ENCODE measurements at regions not wholly inside any gene's neighbourhood (a gene's known extent, or its start where the extent isn't known, plus 50 kb on each side); places are given as distances from the start of the nearest gene placed in this dataset.

DNA sequence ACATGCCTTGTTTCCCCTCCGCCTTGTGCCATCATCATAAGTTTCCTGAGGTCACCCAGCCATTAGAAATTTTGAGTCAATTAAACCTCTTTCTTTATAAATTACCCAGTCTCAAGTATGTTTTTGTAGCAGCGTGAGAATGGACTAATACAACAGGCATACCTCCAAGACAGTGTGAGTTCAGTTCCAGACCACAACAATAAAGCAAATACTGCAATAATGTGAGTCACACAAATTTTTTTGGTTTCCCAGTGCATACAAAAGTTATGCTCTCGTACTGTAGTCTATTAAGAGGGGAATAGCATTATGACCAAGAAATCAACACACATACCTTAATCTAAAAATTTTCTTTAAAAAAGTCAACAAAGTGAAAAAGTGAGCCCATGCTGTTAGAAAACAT lies 217.2 kb downstream of the NR4A2 start:
- H4K5ac ChIP-seq (ENCODE audit: insufficient read length, low read depth, low read length): no peak overlapping the region
- H3K27ac Mint-ChIP-seq: peak overlapping the region in 1 of 3 experiments; percentile 19; a peak in 1 of 7 replicates
- no peak overlapping the region for H2AFZ ChIP-seq (ENCODE audit: low read length)
- peaks cover 0 to 2% of the 10 kb centered on the region in 2 experiments; a peak in 1 of 4 replicates for H3K4me1 Mint-ChIP-seq
- H2BK120ac ChIP-seq (ENCODE audit: low read depth, low read length, poor library complexity, severe bottlenecking): no peak overlapping the region
- no peak overlapping the region for H3K4ac ChIP-seq (ENCODE audit: low read depth, low read length)
- no peaks in the 10 kb centered on the region for H3K27me3 ChIP-seq (ENCODE audit: insufficient read depth, low read length)
- H3T11ph ChIP-seq (ENCODE audit: low read length): no peak overlapping the region
- H4K20me1 ChIP-seq (ENCODE audit: control insufficient read depth, insufficient read depth, insufficient read length): no peaks in the 10 kb centered on the region
- no peak overlapping the region for H2BK12ac ChIP-seq (ENCODE audit: insufficient read length, low read depth, low read length)
- H3K9me3 Mint-ChIP-seq: peaks cover 4% of the 10 kb centered on the region in 2 experiments; a peak in 2 of 5 replicates
- H2BK15ac ChIP-seq (ENCODE audit: low read depth, low read length): no peak overlapping the region
- H3K9me3 ChIP-seq (ENCODE audit: control insufficient read depth, low read depth, low read length): no peaks in the 10 kb centered on the region
- no peak overlapping the region for H3K27ac ChIP-seq (ENCODE audit: insufficient read length, low read depth, low read length)
- no peak overlapping the region for H3K4me3 Mint-ChIP-seq
- no peaks in the 10 kb centered on the region for H3K79me1 ChIP-seq (ENCODE audit: insufficient read depth, low read depth, low read length, poor library complexity, severe bottlenecking)
- H3K4me1 ChIP-seq (ENCODE audit: insufficient read depth, low read length): no peaks in the 10 kb centered on the region
- H3K23ac ChIP-seq (ENCODE audit: insufficient read length, low read depth, low read length): no peak overlapping the region
- H3K14ac ChIP-seq (ENCODE audit: insufficient read depth, low read length): no peak overlapping the region
- no CpG with 5 or more reads among the region's 3 CpGs for WGBS (ENCODE audit: extremely low coverage, insufficient read length, low lambda C conversion rate)
- no peak overlapping the region for H4K91ac ChIP-seq (ENCODE audit: insufficient read length, low read depth, low read length)
- H3K18ac ChIP-seq (ENCODE audit: insufficient read length, low read depth, low read length): no peak overlapping the region
- H2AK5ac ChIP-seq (ENCODE audit: insufficient read length, low read length): no peak overlapping the region
- H3K9ac ChIP-seq (ENCODE audit: extremely low read depth, insufficient read length, low read length): no peak overlapping the region
- no peak overlapping the region for H2BK20ac ChIP-seq (ENCODE audit: low read depth, low read length, poor library complexity, severe bottlenecking)
- no peaks in the 10 kb centered on the region for H3K23me2 ChIP-seq (ENCODE audit: insufficient read length, low read depth, low read length, poor library complexity, severe bottlenecking)
- no peaks in the 10 kb centered on the region for H3K79me2 ChIP-seq (ENCODE audit: insufficient read depth, low read length)
- no peak for DNase-seq
- H3K4me2 ChIP-seq (ENCODE audit: insufficient read depth, insufficient read length, low read length): no peak overlapping the region
- H3K56ac ChIP-seq (ENCODE audit: insufficient read length, low read depth, low read length): no peak overlapping the region
- no peak overlapping the region for H2BK5ac ChIP-seq (ENCODE audit: insufficient read length, low read length)
- H4K8ac ChIP-seq (replicated peaks; ENCODE audit: insufficient read length, low read depth, low read length): no peak overlapping the region
- peaks cover under 1% of the 10 kb centered on the region in 3 experiments; a peak in 5 of 7 replicates for H3K36me3 Mint-ChIP-seq (ENCODE audit: insufficient read depth in 1 of 3, low read depth in 3 of 3)
- TF ChIP-seq, protein P1, sequence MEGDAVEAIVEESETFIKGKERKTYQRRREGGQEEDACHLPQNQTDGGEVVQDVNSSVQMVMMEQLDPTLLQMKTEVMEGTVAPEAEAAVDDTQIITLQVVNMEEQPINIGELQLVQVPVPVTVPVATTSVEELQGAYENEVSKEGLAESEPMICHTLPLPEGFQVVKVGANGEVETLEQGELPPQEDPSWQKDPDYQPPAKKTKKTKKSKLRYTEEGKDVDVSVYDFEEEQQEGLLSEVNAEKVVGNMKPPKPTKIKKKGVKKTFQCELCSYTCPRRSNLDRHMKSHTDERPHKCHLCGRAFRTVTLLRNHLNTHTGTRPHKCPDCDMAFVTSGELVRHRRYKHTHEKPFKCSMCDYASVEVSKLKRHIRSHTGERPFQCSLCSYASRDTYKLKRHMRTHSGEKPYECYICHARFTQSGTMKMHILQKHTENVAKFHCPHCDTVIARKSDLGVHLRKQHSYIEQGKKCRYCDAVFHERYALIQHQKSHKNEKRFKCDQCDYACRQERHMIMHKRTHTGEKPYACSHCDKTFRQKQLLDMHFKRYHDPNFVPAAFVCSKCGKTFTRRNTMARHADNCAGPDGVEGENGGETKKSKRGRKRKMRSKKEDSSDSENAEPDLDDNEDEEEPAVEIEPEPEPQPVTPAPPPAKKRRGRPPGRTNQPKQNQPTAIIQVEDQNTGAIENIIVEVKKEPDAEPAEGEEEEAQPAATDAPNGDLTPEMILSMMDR (conservative IDR thresholded peaks at IDR 0.05): no peak
- no peaks in the 10 kb centered on the region for H3K27me3 Mint-ChIP-seq (ENCODE audit: low read depth)

Data from H9 (cell line).